ENCODE measurements at regions not wholly inside any gene's neighbourhood (a gene's known extent, or its start where the extent isn't known, plus 50 kb on each side); places are given as distances from the start of the nearest gene placed in this dataset.

GRCh38 chr12:98355322-98355721, 160.1 kb upstream of the TMPO start:
- H3K4me3 ChIP-seq (replicated peaks; ENCODE audit: low read depth, low read length), result no peak overlapping the region

GRCh38 chr12:98355933-98356332, 159.5 kb upstream of the TMPO start:
- no peak for TF ChIP-seq CTCF (IDR thresholded peaks at IDR 0.05; ENCODE audit: insufficient read depth, low read length, poor library complexity, severe bottlenecking)
- H3K4me3 ChIP-seq (replicated peaks; ENCODE audit: low read depth, low read length), result no peak overlapping the region
- H3K27me3 ChIP-seq (replicated peaks; ENCODE audit: control insufficient read depth, insufficient read depth, low read length), result no peaks in the 10 kb centered on the region; the same call in none of the 2 replicates
- H3K36me3 ChIP-seq (ENCODE audit: control insufficient read depth, insufficient read depth, low read length), result no peaks in the 10 kb centered on the region
- no peak for DNase-seq (ENCODE audit: extremely low read depth, insufficient read length)

More at GRCh38 chr12:98355322-98355721, 160.1 kb upstream of the TMPO start:
- no peaks in the 10 kb centered on the region for H3K36me3 ChIP-seq (ENCODE audit: control insufficient read depth, insufficient read depth, low read length)
- no peak for DNase-seq (ENCODE audit: extremely low read depth, insufficient read length)
- H3K27me3 ChIP-seq (replicated peaks; ENCODE audit: control insufficient read depth, insufficient read depth, low read length), result no peaks in the 10 kb centered on the region; the same call in 1 of the 2 replicates
- TF ChIP-seq CTCF (IDR thresholded peaks at IDR 0.05; ENCODE audit: insufficient read depth, low read length, poor library complexity, severe bottlenecking), result no peak

GRCh38 chr12:98358144-98358543, 157.2 kb upstream of the TMPO start:
- TF ChIP-seq CTCF (IDR thresholded peaks at IDR 0.05; ENCODE audit: insufficient read depth, low read length, poor library complexity, severe bottlenecking), result no peak
- Histone ChIP-seq H3K36me3 (ENCODE audit: control insufficient read depth, insufficient read depth, low read length) (no peaks in the 10 kb centered on the region), H3K27me3 (replicated peaks; ENCODE audit: control insufficient read depth, insufficient read depth, low read length) (no peaks in the 10 kb centered on the region; the same call in none of the 2 replicates), H3K4me3 (replicated peaks; ENCODE audit: low read depth, low read length) (no peak overlapping the region)
- no peak for DNase-seq (ENCODE audit: extremely low read depth, insufficient read length)

GRCh38 chr12:98359856-98360255, 155.5 kb upstream of the TMPO start:
- Histone ChIP-seq H3K27me3 (replicated peaks; ENCODE audit: control insufficient read depth, insufficient read depth, low read length) (no peaks in the 10 kb centered on the region; the same call in none of the 2 replicates), H3K4me3 (replicated peaks; ENCODE audit: low read depth, low read length) (no peak overlapping the region), H3K36me3 (ENCODE audit: control insufficient read depth, insufficient read depth, low read length) (no peaks in the 10 kb centered on the region)
- no peak for DNase-seq (ENCODE audit: extremely low read depth, insufficient read length)
- no peak for TF ChIP-seq CTCF (IDR thresholded peaks at IDR 0.05; ENCODE audit: insufficient read depth, low read length, poor library complexity, severe bottlenecking)

- Histone ChIP-seq H3K4me3 (replicated peaks; ENCODE audit: low read depth, low read length) (no peak overlapping the region), H3K36me3 (ENCODE audit: control insufficient read depth, insufficient read depth, low read length) (no peaks in the 10 kb centered on the region), H3K27me3 (replicated peaks; ENCODE audit: control insufficient read depth, insufficient read depth, low read length) (no peaks in the 10 kb centered on the region; the same call in none of the 2 replicates)
- DNase-seq (ENCODE audit: extremely low read depth, insufficient read length), result no peak
- no peak for TF ChIP-seq CTCF (IDR thresholded peaks at IDR 0.05; ENCODE audit: insufficient read depth, low read length, poor library complexity, severe bottlenecking)
Measured at GRCh38 chr12:98360401-98360800, 155.0 kb upstream of the TMPO start.

- no peaks in the 10 kb centered on the region for H3K36me3 ChIP-seq (ENCODE audit: control insufficient read depth, insufficient read depth, low read length)
- no peak overlapping the region for H3K4me3 ChIP-seq (replicated peaks; ENCODE audit: low read depth, low read length)
- no peak for DNase-seq (ENCODE audit: extremely low read depth, insufficient read length)
- no peak for TF ChIP-seq CTCF (IDR thresholded peaks at IDR 0.05; ENCODE audit: insufficient read depth, low read length, poor library complexity, severe bottlenecking)
- no peaks in the 10 kb centered on the region for H3K27me3 ChIP-seq (replicated peaks; ENCODE audit: control insufficient read depth, insufficient read depth, low read length)
Measured at GRCh38 chr12:98369581-98369980, 145.8 kb upstream of the TMPO start.
